ENCODE measurements at regions not wholly inside any gene's neighbourhood (a gene's known extent, or its start where the extent isn't known, plus 50 kb on each side); places are given as distances from the start of the nearest gene placed in this dataset.
"Not testable (repeated sequence)": the region's sequence is repeated elsewhere in the genome, so short reads cannot be mapped to it uniquely, and the experiment has no call there.

DNA sequence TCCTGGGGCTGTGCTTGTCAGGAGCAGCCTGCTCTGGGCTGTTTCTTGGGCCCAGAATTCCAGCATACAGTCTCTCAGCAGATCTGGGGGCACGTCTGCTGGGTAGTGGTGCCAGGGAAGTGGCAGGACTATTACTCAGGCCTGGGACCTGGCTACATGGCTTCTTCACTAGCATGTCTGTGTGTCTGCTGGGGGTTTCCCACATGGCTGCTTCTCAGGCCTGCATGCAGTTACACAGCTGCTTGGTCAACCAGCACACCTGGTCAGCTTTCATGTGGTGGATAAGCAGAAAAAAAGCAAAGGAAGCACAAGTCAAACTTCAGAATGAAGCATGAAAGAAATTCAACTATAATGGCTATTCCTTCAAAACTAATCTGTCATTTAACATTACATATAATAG, 316.2 kb upstream of the NOX3 start:
- no peak for DNase-seq (ENCODE audit: low read depth in 2 of 2)

DNA sequence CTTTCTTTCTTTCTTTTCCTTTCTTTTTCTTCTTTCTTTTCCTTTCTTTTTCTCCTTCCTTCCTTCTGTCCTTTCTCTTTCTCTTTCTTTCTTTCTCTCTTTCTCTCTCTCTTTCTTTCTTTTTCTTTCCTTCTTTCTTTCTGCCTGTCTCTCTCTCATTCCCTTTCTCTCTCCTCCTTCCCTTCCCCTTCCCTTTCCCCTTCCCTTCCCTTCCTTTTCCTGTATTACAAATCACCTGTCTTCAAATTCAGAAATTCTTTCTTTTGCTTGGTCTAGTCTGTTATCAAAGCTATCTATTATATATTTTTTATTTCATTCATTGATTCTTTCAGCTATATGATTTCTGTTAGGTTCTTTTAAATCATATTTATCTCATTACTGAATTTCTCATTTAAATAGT, 315.2 kb upstream of the NOX3 start:
- DNase-seq (ENCODE audit: low read depth in 2 of 2): no peak

DNA sequence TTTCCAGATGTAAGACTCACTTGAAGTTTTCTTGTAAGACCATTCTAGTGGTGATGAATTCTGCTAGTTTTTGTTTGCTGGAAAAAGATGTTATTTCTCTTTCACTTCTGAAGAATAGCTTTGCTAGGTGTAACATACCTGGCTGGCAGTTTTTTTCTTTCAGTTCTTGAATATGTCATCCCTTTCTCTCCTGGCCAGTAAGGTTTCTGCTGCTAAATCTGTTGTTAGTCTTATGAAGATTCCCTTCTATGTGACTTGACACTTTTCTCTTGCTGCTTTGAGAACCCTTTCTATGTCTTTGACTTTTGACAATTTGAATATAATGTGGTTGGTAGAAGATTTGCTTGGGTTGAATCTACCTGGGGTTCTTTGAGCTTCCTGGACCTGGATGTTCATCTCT, 314.7 kb upstream of the NOX3 start:
- DNase-seq (ENCODE audit: low read depth in 2 of 2): no peak

DNA sequence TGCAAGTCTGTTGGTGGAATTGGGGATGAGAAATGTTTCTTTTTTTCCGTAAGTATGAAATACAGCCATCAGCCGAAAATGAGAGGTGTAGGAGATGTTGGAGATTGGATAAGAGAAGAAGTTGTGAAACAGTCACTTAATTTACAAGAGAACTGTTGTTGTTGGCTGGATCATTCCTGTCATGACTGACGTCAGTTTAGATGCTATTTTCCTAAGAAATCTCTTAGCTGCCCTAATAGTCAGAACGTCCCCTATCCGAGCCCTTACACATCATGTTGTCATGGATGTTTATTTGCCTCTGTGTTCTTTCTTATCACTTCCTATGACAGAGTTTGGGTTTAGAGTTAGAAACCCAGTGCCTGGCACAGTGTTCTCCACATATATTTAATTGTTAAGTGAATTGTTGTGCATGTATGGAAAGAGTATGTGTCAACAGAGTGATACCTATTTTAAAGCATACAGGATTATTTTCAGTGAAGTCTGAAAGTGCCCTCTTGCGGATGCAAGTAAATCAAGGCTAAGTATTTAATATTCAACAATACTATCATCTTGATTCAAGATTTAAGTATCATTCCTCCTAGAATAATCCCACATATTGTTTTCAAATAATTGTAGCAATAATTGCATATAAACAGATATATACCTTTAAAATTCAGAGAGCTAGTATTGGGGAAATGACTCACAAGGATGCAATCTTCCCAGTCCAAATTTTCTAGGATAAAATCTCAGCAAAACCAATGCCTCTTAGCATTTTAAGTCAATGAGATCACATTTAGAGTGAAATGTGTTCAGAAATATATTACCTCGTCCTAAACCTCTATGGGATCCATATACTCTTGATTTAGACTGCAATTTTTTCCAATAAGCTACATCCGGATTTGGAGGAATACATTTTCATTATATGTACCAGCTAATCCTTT, 309.9 kb upstream of the NOX3 start:
- no peak for DNase-seq (ENCODE audit: low read depth in 2 of 2)

DNA sequence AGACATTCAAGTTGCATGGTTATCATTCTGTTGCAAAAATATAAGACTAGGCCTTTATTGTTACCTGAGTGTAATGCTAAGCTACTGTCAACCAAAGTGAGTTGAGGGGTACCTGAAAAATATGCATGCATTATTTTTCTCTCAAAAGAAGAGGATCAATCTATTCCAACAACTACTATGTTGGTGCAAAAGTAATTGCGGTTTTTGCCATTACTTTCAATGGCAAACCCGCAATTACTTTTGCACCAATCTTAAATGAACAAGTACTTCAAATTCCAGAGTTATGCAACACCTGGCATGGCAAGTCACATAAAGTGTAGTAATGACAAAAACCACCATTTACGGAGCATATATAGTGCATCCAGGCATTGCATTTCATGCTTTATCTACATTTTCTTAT, 307.0 kb upstream of the NOX3 start:
- DNase-seq (ENCODE audit: low read depth in 2 of 2): no peak

DNA sequence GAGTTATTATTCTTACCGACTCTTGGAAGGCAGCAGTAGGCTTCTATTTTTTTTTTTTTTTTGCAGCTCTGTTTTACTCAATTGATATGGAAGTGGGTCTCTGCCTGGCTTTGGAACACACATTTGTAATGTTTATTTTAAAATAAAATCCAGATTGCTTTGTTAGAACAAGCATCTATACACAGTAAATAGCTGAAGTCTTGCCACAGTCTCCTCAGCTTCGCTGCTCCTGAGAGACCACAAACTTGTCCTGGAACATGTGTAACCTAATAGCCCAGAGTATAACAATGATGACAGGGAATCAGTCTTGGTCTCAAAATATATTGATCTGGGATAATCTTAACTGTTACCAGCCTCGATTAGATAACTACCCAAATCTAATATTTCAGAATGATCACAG, 299.8 kb upstream of the NOX3 start:
- no peak for DNase-seq (ENCODE audit: low read depth in 2 of 2)

DNA sequence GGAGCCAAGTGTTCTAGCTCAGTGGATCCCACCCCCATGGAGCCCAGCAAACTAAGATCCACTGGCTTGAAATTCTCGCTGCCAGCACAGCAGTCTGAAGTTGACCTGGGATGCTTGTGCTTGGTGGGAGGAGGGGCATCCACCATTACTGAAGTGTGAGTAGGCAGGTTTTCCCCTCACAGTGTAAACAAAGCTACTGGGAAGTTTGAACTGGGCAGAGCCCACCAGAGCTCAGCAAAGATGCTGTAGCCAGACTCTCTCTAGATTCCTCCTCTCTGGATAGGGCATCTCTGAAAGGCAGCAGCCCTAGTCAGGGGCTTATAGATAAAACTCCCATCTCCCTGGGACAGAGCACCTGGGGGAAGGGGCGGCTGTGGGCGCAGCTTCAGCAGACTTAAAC, 293.1 kb upstream of the NOX3 start:
- DNase-seq (ENCODE audit: low read depth in 2 of 2): not testable (repeated sequence)

DNA sequence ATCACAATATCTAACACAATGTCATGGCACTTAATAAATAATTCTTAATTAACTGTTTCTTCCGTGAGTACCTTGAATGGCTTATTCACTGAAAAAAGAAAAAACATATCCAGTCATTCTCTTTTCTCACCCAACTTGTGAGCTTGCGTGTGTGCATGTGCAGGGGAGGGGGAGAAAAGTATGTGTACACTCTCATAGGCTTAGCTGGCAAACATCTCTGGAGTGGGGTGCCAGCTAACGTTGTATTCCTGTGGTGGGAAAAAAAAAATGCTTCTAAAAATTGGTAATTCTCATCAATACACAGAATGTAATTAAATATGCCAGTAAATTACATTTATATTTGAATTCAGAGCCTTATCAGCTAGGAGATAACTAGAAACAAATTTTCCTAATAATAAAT, 291.9 kb upstream of the NOX3 start:
- DNase-seq (ENCODE audit: low read depth in 2 of 2): no peak

DNA sequence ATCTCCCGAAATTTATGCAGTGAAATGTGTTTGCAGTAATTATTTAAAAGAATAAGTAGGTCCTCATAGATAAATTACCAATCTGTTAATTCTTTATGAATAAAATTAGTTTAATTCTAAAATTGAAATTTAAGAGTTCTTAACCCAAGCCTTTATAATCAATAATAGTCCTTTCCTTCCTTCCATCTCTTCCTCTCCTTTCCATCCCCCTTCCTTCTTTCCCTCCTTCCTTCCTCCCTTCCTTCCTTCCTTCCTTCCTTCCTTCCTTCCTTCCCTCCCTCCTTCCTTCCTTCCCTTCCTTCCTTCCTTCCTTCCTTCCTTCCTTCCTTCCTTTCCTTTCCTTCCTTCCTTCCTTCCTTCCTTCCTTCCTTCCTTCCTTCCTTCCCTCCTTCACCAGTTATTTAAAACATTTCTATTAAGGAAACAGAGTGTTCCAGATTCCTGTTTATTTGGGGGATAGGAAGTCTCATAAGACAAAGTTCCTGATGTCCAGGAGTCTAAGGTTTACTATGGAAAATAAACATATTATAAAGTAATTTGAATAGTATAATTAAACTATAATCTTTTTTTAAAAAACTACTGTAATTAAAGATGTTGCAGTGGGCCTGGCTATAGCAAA, 285.3 kb upstream of the NOX3 start:
- DNase-seq (ENCODE audit: low read depth in 2 of 2): no peak

DNA sequence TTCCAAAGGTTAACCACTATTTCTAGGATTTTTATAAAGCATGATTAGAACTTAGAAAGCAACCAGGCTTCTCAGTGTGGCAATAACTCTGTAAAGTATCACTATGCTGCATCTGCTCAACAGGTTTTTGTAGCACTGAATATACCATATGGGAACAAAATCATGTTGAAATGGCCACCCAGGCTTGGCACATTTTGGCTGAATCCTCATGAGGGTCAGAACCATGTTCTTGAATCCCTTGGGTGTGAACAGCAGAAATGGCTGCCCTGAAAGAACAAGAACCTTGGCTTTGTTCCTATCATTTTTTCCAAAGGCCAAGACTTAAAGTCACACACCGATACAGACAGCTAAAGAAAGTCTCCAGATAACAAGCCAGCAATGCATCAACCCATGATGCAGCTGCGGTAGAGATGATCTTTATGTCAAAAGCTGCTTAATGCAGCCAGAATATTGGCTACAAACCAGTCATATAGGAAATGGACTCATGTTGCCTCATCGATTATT, 283.0 kb upstream of the NOX3 start:
- DNase-seq (ENCODE audit: low read depth in 2 of 2): no peak

DNA sequence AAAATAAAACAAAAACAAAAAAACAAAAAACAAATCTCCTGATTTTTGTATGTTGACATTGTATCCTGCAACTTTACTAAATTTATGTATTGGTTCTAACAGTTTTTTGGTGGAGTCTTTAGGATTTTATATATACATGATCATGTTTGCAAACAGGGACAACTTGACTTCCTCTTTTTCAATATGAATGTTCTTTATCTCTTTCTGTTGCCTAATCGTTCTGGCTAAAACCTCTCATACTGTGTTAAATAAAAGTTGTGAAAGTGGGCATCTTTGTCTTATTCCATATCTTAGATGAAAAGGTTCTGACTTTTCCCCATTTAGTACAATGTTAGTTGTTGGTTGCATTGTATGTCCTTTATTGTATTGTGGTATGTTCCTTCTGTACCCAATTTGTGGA, 261.7 kb upstream of the NOX3 start:
- no peak for DNase-seq (ENCODE audit: low read depth in 2 of 2)

DNA sequence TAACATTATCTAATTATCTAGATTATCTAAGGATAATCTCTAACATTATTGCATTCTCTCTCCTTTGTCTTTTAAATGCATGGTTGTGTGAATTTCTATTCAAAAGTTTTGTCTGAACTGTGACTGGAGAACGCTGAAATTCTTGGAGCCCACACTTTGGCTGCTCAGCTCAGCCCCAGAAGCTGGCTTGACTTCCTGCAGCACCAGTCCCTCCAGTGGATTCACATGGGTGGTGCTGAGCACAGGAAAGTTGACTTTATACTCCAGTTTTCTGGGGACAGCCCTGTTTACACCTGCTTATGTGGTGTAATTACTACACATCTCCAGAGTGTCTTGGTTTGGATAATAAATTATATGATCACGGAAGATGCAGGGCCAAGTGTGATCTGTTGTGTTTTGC, 255.1 kb upstream of the NOX3 start:
- DNase-seq (ENCODE audit: low read depth in 2 of 2): no peak

DNA sequence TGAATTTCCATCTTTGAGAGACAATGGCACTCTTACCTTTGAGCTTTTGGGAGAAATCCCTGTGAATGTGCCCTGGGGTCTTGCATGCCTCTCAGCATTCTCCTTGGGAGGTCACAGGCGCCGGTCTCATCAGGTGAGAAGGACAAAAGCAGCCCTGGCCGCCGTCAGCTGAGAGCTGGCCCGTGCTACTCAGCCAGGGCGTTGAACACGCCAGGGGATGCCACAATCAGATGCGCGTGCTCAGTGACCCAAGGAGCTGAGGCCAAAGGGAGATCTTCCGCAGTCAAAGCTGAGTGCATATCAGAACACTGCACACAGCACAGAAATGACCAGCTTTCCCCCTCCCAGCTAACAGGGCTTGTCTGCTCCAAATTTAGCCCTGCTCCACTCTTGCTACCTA, 253.6 kb upstream of the NOX3 start:
- no peak for DNase-seq (ENCODE audit: low read depth in 2 of 2)

DNA sequence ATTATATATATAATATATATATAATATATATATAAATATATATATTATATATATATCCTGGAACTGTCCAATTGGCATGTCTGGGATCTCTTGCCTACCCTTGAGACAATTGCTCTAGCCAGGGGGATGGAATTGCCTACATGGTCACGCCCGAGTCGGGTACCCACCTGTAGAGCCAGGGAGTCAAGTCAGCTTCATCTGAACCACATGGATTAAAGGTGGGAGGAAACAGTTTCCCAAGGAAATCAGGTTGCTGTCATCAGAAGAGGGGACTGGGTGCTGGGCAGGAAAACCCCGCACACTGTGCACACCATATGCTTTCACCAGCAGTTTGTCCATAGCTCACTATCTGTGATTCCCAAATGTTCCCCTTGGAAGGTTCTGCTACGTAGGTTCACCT, 252.5 kb upstream of the NOX3 start:
- DNase-seq (ENCODE audit: low read depth in 2 of 2): no peak

DNA sequence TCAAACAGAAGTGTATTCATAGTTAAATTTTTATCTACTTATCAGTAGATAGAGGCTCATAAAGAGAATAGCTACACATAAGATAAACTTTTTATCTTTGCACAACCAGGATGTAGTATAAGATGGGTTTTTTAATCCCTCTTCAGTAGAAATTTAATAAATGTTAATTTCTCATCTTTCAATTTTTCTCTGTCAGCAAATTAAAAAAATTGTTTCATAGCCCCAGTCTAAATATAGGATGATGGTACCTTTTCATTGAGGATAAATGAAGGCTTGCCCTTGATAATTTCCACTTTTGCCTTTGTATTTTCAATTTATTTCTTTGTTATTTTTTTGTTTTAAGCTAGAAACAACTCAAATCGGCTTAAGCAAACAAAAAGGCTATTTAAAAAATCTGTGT, 251.2 kb upstream of the NOX3 start:
- no peak for DNase-seq (ENCODE audit: low read depth in 2 of 2)

DNA sequence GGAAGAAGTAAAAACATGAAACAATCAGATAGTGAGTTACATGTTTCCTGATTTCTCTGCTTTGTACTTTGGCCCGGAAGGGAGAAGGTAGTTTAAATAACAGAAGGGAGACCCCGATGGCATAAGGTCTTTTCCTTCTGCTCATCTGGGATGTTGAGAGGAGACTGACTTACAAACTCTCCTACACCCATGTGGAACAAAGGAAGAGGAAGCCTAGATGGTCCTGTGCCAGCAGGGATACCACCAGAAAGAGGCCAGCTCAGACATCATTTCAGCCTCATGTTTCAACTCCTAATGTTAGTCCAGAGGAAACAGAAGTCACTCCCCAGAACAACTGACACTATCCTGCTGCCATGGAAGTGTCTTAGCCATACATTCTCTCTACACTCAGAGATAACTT, 250.7 kb upstream of the NOX3 start:
- DNase-seq (ENCODE audit: low read depth in 2 of 2): no peak

DNA sequence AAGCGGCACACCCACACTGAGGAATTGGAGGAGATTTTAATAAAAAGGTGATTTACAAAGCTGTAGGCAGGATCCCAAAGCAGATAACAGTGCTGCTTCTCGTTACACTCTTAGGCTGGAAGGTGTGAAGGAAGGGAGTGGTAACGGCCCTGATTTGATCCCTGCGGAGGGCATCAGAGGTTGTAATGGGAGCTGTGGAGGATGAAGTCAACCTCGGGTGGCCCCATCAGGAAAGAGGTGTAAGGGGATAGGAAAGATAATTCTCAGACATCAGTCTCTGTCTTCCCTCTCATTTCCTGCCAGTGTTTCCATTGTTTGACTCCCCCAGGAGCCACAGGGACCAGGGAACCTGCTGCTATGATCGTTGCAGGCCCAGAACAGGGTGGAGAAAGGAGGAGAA, 245.7 kb upstream of the NOX3 start:
- no peak for DNase-seq (ENCODE audit: low read depth in 2 of 2)

DNA sequence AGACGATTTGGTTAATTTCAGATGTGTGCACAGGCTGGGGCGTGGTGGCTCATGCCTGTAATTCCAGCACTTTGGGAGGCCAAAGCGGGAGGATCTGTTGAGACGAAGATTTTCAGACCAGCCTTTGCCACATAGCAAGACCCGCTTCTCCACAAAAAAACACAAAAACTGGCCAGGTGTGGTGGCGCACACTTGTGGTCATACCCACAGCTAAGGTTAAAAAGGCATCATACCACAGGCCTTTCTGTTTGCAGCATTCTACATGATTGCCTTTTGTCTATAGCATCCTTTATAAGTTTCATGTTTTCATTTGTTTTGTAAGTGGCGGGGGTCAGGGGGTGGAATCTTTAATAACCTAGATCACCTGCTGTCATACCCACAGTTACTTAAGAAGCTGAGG, 239.9 kb upstream of the NOX3 start:
- DNase-seq (ENCODE audit: low read depth in 2 of 2): no peak

DNA sequence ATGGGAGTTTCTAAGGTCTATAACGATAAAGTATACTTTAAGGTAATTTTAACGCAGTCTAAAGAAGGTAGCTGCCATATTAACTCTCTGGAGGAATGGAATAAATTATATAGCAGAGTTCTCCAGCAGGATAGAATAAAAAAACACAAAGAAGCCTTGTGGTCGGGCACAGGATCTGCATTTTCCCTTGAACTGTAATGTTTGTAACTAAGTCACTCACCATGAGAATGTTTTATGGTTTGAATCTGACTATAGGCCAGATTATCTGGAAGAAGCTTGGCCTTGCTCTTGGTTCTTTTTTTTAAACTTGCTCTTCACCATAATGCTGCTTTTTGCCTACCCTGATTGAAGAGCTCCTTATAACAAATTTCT, 238.8 kb upstream of the NOX3 start:
- no peak for DNase-seq (ENCODE audit: low read depth in 2 of 2)

DNA sequence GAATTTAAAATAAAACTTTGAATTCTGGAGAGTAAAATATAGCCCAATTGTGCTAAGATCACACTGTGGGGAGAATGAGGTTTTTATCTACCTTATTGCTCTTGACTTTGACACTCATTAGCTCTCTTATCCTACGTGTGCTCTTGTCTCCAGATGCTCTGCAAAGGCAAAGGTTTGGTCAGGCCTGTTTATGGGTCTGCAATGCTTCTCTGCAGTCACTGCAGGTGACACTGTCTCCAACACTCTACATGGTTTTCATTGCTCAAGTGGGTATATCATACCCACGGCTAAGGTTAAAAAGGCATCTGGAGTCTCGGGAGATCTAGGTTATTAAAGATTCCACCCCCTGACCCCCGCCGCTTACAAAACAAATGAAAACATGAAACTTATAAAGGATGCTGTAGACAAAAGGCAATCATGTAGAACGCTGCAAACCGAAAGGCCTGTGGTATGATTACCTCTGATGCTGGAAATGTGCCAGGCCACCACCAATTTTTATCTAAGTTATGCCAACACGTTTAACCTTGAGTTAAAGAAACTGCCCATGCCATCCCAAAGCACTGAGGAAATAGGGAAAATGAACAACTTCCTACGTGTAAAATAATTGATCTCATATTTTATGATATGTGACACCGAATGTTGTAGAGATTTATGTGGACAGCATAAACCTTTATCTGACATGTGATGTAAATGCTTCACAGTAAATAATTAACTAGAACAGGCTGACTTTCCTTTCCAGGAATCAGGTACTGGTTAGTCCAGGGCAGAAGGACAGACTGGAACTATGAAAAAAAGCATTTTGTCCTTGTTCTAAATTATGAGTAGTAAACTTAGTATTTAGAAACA, 238.2 kb upstream of the NOX3 start:
- DNase-seq (ENCODE audit: low read depth in 2 of 2): no peak

DNA sequence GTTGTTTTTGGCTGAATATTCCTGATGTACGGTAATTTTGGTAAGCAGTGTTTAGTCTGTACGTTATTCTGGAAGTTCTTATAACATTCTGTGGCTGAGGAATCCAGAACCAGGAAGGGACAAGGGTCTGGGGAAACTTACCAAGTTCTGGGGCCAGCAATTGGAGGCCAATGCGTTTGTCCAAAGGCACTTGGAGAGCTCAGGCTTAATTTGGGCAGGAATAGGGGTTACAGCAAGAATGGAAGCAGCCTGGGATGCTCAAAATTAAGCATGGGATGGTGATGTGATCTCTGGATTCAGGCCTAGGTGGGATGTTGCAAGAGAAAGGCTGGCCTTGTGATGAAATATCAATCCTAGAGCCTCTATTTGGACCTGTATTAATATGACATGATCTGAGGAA, 235.2 kb upstream of the NOX3 start:
- DNase-seq (ENCODE audit: low read depth in 2 of 2): no peak

DNA sequence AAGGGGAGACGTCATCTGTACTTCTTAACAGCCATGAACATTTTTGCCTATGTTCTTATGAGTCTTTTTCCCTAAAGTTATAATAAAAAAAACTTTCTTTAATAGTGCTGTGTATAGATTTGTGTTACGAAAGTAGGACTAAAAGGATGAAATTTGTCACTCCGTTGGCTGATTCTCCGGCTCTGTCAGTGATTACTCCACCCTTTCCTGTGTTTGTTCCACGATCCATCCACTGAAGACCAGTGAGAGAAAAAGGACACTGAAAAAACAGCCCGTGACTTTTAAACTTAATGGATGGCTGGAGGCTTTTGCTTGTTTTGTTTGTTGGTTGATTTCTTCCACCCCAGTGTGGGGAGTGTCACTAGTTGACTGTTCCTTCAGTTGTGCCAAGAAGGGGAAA, 232.0 kb upstream of the NOX3 start:
- no peak for DNase-seq (ENCODE audit: low read depth in 2 of 2)
